GM12872 (cell line): ENCODE measurements at regions not wholly inside any gene's neighbourhood (a gene's known extent, or its start where the extent isn't known, plus 50 kb on each side); places are given as distances from the start of the nearest gene placed in this dataset.

Experiments
- CTCF ChIP-seq: IDR thresholded peaks from 3 replicates; pipeline ENCODE4 v1.5.1; 2011; ENCODE audit warnings: low read depth, mild to moderate bottlenecking, low read length, moderate library complexity; ENCODE audit not compliant: insufficient read depth

GRCh38 chr12:13283867-13284266 is 87.3 kb downstream of the EMP1 start:
- no peak for TF ChIP-seq CTCF

DNA sequence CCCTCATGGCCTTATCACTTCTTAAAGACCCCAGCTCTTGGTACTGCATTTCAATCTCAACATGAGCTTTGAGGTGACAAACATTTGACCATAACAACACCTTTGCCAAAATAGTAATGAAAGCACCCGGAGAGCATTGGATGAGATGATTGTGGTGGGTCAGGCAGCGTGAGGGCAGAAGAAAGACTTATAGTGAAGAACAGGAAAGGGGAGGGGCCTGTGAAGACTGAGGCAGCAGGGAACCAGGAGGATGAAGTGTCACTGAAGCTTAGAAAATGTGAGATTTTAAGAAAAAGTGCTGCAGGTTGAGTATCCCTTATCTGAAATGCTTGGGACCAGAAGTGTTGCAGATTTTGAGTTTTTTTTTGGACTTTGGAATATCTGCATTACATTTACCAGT is 86.3 kb downstream of the EMP1 start:
- TF ChIP-seq CTCF, result no peak

DNA sequence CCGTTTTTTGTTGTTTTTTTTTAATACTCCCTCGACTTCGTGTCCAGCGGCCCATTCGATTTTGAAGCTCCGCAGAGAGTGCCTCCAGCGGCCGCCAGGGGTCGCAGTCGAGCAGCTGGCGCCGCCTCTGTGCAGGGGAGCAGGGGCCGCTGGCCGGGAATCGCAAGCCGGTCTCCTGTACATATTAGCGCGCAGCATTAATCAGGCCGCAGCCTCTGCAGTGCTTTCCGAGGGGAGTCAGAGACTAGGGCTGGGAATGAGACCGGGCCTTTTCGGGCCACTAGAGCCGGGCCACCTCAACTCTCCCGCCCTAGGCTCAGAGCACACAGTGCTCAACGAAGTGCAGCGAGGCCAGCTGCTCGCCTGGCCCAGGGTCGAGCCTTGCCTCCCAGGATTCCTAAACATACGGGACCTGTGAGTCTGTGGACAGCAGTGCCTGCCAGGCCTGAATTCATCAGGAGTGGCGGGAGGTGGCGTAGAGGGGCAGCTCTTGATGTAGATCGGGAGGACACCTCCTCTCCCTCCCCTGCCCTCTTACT is 81.8 kb downstream of the EMP1 start:
- TF ChIP-seq CTCF, result peak; percentile 84

GRCh38 chr12:13277293-13277692 is 80.8 kb downstream of the EMP1 start:
- TF ChIP-seq CTCF, result no peak

DNA sequence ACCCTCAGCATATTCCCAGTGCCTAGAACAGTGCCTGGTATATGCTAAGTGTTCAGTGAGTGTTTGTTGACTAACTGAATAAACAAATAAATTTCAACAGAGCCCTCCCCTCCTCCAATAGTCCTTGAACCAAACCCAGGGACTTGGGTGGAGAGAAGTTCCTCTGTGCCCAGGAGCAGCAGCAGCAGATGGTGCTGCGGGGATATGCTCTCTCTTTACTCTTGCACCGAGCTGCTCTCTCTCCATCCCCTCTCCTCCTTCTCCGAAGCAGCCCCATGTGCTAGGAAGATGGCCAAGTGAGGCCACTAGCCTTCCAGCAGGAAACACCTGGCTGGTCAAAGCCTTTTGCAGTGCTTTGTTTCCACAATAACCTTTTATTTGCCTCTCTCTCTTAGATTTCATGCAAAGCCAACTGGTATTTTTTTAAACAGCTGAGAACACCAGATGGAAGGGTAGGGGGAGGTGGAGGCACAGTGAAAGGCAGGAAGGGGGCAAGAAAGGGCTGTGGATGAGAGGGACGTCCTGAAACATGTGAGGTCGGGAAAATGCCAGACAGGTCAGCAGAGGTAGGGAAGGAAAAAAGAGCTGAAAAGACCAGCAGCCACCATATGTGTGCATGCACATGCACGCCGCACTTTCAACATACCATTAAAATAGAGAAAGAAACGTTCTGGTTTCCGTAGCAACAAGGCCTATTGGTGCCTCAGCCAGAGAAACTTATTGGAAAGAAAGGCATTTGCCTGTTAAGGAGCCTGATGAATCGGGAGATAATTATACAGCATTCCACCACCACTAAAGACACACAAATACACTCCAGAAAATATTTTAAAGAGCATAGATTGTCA is 78.9 kb downstream of the EMP1 start:
- TF ChIP-seq CTCF, result no peak

GRCh38 chr12:13273850-13274249 is 77.3 kb downstream of the EMP1 start:
- TF ChIP-seq CTCF, result no peak

GRCh38 chr12:13273097-13273496 is 76.6 kb downstream of the EMP1 start:
- no peak for TF ChIP-seq CTCF
